Fibroblast of mammary gland (primary cell): ENCODE measurements at regions not wholly inside any gene's neighbourhood (a gene's known extent, or its start where the extent isn't known, plus 50 kb on each side); places are given as distances from the start of the nearest gene placed in this dataset.

ENCODE experiments used
- DNase-seq: peaks from one replicate; pipeline ENCODE4 v3.0.0-alpha.2; 2010; ENCODE audit warnings: low read depth
- H3K4me3 ChIP-seq: 2 replicates; pipeline ENCODE4 v1.5.1; 2011; ENCODE audit warnings: low read depth, mild to moderate bottlenecking, low read length, moderate library complexity; ENCODE audit not compliant: control insufficient read depth
- CTCF ChIP-seq: conservative IDR thresholded peaks from 2 replicates; pipeline ENCODE4 v1.5.1; 2011; ENCODE audit warnings: low read depth, low read length, inconsistent platforms; ENCODE audit not compliant: control insufficient read depth, insufficient read depth

- no peak for TF ChIP-seq CTCF
- H3K4me3 ChIP-seq: no peak overlapping the region
- no peak for DNase-seq
Observed at GRCh38 chr16:86193528-86194193, 294.7 kb downstream of the IRF8 start.

- no peak for DNase-seq
- H3K4me3 ChIP-seq: no peak overlapping the region
- TF ChIP-seq CTCF: no peak
Observed at GRCh38 chr16:86195863-86196630, 297.1 kb downstream of the IRF8 start.

- no peak for TF ChIP-seq CTCF
- DNase-seq: no peak
- H3K4me3 ChIP-seq: no peak overlapping the region
Observed at GRCh38 chr16:86196687-86197391, 297.9 kb downstream of the IRF8 start.

- no peak for DNase-seq
- H3K4me3 ChIP-seq: no peak overlapping the region
- TF ChIP-seq CTCF: no peak
Observed at GRCh38 chr16:86198206-86199118, 299.5 kb downstream of the IRF8 start.

- no peak for TF ChIP-seq CTCF
- no peak overlapping the region for H3K4me3 ChIP-seq
Observed at GRCh38 chr16:86199182-86199581, 300.2 kb downstream of the IRF8 start.

More at GRCh38 chr16:86199182-86199581, 300.2 kb downstream of the IRF8 start:
- no peak for DNase-seq
